GM12873 (cell line): ENCODE measurements at regions not wholly inside any gene's neighbourhood (a gene's known extent, or its start where the extent isn't known, plus 50 kb on each side); places are given as distances from the start of the nearest gene placed in this dataset.

Experiments used
- TF ChIP-seq, protein P1 (sequence below): IDR thresholded peaks from 2 replicates; pipeline ENCODE4 v1.5.1; 2012; ENCODE audit warnings: low read depth, mild to moderate bottlenecking, moderate library complexity, low read length, control low read depth; ENCODE audit not compliant: insufficient read depth; ENCODE audit errors: missing control alignments

DNA sequence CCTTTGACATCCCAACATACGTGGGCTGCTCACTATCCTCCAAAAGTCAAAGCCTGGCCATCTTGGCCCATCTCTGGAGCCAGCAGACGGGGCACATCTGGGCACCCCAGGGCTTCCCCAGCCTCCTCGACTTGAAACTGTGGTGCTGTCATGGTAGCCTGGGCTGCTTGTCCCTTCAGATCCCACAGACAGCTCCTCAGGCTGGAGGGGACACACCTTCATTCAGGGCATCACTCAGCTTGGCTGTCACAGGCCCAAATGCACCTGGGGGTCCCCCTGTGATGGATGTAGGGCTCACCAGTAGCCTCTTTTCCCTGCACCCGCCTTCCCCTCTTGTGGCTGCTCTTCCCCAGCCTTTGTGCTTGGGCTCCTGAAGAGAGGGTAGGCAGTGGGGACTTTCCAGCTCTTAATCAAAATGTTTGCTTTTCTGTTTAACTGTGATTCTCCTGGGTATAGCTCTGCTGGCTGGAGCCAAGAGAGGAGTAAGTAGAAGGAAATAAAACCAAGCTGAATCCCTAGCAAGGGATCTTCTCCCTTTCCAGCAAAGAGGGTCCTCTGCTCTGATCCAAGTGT, 92.3 kb downstream of the GYPC start:
- TF ChIP-seq, protein P1, sequence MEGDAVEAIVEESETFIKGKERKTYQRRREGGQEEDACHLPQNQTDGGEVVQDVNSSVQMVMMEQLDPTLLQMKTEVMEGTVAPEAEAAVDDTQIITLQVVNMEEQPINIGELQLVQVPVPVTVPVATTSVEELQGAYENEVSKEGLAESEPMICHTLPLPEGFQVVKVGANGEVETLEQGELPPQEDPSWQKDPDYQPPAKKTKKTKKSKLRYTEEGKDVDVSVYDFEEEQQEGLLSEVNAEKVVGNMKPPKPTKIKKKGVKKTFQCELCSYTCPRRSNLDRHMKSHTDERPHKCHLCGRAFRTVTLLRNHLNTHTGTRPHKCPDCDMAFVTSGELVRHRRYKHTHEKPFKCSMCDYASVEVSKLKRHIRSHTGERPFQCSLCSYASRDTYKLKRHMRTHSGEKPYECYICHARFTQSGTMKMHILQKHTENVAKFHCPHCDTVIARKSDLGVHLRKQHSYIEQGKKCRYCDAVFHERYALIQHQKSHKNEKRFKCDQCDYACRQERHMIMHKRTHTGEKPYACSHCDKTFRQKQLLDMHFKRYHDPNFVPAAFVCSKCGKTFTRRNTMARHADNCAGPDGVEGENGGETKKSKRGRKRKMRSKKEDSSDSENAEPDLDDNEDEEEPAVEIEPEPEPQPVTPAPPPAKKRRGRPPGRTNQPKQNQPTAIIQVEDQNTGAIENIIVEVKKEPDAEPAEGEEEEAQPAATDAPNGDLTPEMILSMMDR: no peak

DNA sequence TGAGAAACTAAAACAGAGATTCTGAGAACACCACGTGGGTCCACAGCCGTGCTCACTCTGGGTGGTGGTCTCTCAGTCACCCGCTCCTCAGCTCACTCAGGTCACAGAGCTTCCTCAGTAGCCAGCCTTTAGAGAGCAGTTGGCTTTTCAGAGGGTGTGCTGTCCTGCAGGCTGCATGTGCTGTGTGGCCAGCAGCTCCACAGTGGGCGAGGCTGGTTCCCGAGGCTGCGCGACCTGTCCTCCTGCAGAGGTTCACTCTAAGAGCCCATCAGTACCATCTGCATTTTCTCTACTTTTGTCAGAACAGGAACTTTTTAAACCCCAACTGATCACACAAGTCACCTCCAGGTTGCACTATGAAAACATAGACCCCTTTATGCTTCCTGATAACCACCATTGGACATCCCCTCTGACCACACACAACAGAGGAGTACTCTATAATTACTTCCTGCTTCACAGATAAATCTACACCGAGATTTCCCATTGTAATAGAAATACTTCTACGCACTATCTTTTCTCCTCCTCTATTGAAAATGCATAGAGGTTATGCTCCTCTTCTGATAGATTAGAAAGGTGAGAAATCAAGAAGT, 93.1 kb downstream of the GYPC start:
- TF ChIP-seq, protein P1: no peak

DNA sequence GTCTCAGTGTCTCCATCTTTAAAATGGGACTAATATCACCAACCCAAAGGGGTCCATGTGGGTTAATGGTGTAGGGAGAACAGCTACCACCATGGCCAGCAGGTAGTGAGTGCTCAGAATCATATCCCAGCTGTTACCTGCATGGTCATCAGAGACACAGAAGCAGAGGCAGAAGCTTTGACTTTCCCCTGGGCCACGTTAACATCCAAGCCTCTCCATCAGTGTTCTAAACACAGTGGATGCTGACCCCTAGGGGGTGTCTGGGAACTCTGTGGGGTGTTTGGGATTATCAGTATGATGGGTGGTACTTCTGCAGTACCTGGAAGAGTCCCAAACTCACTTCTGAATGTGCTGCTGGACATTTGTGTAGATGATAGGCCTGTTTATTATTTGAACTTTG, 93.6 kb downstream of the GYPC start:
- TF ChIP-seq, protein P1: peak; percentile 46

DNA sequence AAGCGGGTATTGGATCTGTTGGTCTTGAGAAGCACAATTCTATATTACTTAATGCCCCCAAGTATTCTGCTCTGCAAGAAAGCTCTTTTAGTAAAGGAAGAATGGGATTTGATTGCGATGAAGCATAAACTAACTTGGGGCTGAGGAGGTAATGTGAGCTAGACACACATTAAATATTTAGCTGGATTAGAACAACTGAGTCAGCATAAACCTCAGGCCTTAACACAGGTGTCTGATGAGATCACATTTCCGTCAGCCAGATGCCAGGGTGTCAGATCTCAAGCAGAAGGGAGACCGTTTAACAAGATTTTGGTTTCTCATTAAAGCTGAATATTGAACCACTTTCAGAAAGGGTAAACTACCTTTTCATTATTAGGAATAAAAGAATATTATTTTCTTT, 94.5 kb downstream of the GYPC start:
- TF ChIP-seq, protein P1: no peak

DNA sequence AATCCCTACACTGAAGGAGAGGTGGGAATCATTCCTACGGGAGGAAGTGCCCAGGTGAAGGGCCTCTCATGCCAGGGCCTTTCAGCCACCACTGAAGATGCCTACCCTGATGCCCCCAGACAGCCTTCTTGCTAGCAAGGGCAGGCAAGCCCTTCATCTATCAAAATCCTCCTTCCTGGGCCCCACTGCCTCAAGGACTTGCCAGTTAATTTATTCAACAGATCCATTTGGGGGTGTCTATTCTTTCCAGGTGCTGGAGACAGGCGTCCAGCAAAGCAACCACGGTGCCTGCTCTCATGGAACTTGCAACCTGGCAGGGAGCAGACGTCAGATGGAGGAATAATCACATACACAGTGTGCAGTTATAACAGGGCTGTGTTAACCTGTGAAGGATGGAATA, 95.5 kb downstream of the GYPC start:
- TF ChIP-seq, protein P1: no peak

DNA sequence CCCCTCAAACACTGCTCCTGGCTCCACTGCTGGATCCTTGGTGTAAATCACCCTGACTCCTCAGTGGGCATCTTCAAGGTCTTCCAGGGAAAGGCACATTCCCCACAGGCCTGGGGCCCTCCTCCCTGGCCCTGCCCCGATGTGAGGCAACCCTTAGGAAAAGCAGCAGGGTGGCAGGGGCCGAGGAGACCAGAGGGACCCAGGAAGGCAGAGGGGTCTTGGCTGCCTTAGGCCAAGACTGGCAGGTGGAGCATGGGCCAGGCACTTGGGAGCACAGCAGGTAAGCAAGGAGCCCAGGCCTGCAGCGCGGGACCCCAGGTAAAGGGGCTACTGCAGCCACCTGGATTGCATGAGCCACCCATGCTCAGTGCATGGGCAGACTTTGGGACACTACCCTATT, 96.9 kb downstream of the GYPC start:
- TF ChIP-seq, protein P1: no peak

DNA sequence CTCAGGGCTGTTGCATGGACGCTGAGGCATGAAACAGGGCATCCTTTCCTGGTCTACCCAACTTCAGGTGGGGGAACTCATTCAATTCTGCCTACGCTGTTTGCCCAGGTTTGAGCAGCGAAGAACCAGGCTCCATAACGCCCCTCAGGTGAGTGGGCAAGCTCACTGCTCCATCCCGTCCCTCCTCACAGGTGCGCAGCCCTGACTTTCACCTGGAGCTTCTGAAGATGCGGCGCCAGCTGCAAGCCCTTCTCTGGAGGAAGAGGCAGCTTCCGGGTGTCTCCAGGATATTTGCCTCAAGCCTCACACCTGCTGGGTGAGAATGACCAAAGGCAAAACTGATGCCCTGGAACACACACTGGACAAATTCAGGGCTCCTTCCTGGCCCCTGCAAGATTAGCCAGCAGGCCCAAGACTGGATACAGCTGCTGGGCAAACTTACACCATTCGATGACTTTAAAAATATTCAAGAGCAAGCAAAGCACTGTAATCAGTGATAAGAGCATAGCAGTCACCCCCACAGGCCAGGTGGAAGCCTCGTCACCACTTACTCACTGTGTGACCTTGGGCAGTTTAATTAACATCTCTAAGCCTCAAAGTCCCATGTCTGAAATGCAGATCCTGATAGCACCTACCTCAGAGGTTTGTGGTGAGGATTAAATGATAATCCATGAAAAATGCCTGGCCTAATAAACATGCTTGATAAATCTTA, 97.7 kb downstream of the GYPC start:
- TF ChIP-seq, protein P1: no peak
